ENCODE measurements at regions not wholly inside any gene's neighbourhood (a gene's known extent, or its start where the extent isn't known, plus 50 kb on each side); places are given as distances from the start of the nearest gene placed in this dataset.

GRCh38 chr13:74570046-74570445, 435.8 kb upstream of the KLF12 start:
- Histone ChIP-seq H3K27ac (ENCODE audit: control insufficient read depth, insufficient read depth, low read length) (no peak overlapping the region), H2AFZ (ENCODE audit: control insufficient read depth, low read length) (no peak overlapping the region), H3K27me3 (ENCODE audit: control insufficient read depth, extremely low read depth, insufficient read depth, low read length) (no peaks in the 10 kb centered on the region), H3K9me3 (ENCODE audit: control insufficient read depth, low read depth, low read length) (no peaks in the 10 kb centered on the region), H3K79me2 (ENCODE audit: control insufficient read depth, insufficient read depth, low read length) (no peaks in the 10 kb centered on the region), H3K4me2 (ENCODE audit: control insufficient read depth, extremely low read depth, insufficient read depth, low read depth, low read length) (no peak overlapping the region), H3K9ac (ENCODE audit: control insufficient read depth, extremely low read depth, insufficient read depth, low read length) (no peak overlapping the region), H3K4me1 (ENCODE audit: control insufficient read depth, extremely low read depth, insufficient read depth, low read length) (peaks cover 17% of the 10 kb centered on the region), H3K4me3 (ENCODE audit: control insufficient read depth in 2 of 3, extremely low read depth in 1 of 3, insufficient read depth in 2 of 3, low read depth in 1 of 3, low read length in 3 of 3) (no peak overlapping the region), H3K9me1 (ENCODE audit: control insufficient read depth, extremely low read depth, insufficient read depth, low read length) (no peaks in the 10 kb centered on the region), H3K36me3 (ENCODE audit: control insufficient read depth in 2 of 2, extremely low read depth in 1 of 2, insufficient read depth in 2 of 2, low read length in 2 of 2) (no peaks in the 10 kb centered on the region), H4K20me1 (ENCODE audit: control insufficient read depth, extremely low read depth, insufficient read depth, low read length) (no peaks in the 10 kb centered on the region)
- no peak for TF ChIP-seq CTCF (optimal IDR thresholded peaks at IDR 0.05 in 1 of 3, IDR thresholded peaks at IDR 0.05 in 1 of 3, conservative IDR thresholded peaks at IDR 0.05 in 1 of 3; ENCODE audit: extremely low read depth in 1 of 3, insufficient read depth in 2 of 3, low read length in 3 of 3)
- TF ChIP-seq EZH2 (IDR thresholded peaks at IDR 0.05; ENCODE audit: low read length): no peak
- dilution Hi-C loops (cut with MboI; ENCODE audit: extremely low pct_ligation_motif_present, low sequenced_read_pairs): no loop called here
- FAIRE-seq (peak; percentile 92), DNase-seq (ENCODE audit: low read depth, low spot score) (no peak)

GRCh38 chr13:74569251-74569650, 435.0 kb upstream of the KLF12 start:
- TF ChIP-seq CTCF (optimal IDR thresholded peaks at IDR 0.05 in 1 of 3, IDR thresholded peaks at IDR 0.05 in 1 of 3, conservative IDR thresholded peaks at IDR 0.05 in 1 of 3; ENCODE audit: extremely low read depth in 1 of 3, insufficient read depth in 2 of 3, low read length in 3 of 3): no peak
- dilution Hi-C loops (cut with MboI; ENCODE audit: extremely low pct_ligation_motif_present, low sequenced_read_pairs): no loop called here
- no peak for FAIRE-seq

More at GRCh38 chr13:74569251-74569650, 435.0 kb upstream of the KLF12 start:
- no peak overlapping the region for H2AFZ ChIP-seq (ENCODE audit: control insufficient read depth, low read length)
- no peak overlapping the region for H3K9ac ChIP-seq (ENCODE audit: control insufficient read depth, extremely low read depth, insufficient read depth, low read length)
- H3K4me2 ChIP-seq (ENCODE audit: control insufficient read depth, extremely low read depth, insufficient read depth, low read depth, low read length): no peak overlapping the region
- H3K27me3 ChIP-seq (ENCODE audit: control insufficient read depth, extremely low read depth, insufficient read depth, low read length): no peaks in the 10 kb centered on the region
- H3K9me1 ChIP-seq (ENCODE audit: control insufficient read depth, extremely low read depth, insufficient read depth, low read length): no peaks in the 10 kb centered on the region
- H3K9me3 ChIP-seq (ENCODE audit: control insufficient read depth, low read depth, low read length): no peaks in the 10 kb centered on the region
- no peak for DNase-seq (ENCODE audit: low read depth, low spot score)
- H3K36me3 ChIP-seq (ENCODE audit: control insufficient read depth in 2 of 2, extremely low read depth in 1 of 2, insufficient read depth in 2 of 2, low read length in 2 of 2): no peaks in the 10 kb centered on the region
- no peak overlapping the region for H3K27ac ChIP-seq (ENCODE audit: control insufficient read depth, insufficient read depth, low read length)
- no peaks in the 10 kb centered on the region for H4K20me1 ChIP-seq (ENCODE audit: control insufficient read depth, extremely low read depth, insufficient read depth, low read length)
- H3K4me3 ChIP-seq (ENCODE audit: control insufficient read depth in 2 of 3, extremely low read depth in 1 of 3, insufficient read depth in 2 of 3, low read depth in 1 of 3, low read length in 3 of 3): no peak overlapping the region
- H3K79me2 ChIP-seq (ENCODE audit: control insufficient read depth, insufficient read depth, low read length): no peaks in the 10 kb centered on the region
- peaks cover 17% of the 10 kb centered on the region for H3K4me1 ChIP-seq (ENCODE audit: control insufficient read depth, extremely low read depth, insufficient read depth, low read length)
